Heart left ventricle (tissue), 16 donors: ENCODE measurements at regions not wholly inside any gene's neighbourhood (a gene's known extent, or its start where the extent isn't known, plus 50 kb on each side); places are given as distances from the start of the nearest gene placed in this dataset.
"Not testable (repeated sequence)": the region's sequence is repeated elsewhere in the genome, so short reads cannot be mapped to it uniquely, and the experiment has no call there.

Experiments
- ATAC-seq, 4 donors: fragments of 200-7000 bp; cut with Tn5 transposase; one replicate each; pipeline ENCODE4 v1.9.1; 2020 to 2022; ENCODE audit warnings: moderate library complexity in 4 of 4, mild to moderate bottlenecking in 3 of 4, moderate number of reproducible peaks in 1 of 4
- DNase-seq, 5 donors: peaks; one replicate each; pipeline ENCODE4 v3.0.0-alpha.2; 2020
- H3K27ac ChIP-seq, 12 donors: fragments of 200-600 bp; sonication (generic) in 4 of 12; one replicate each; pipeline versions ENCODE4 v1.5.0 to v1.8.0; 2016 to 2022; ENCODE audit warnings: mild to moderate bottlenecking in 2 of 12
- H3K27me3 ChIP-seq, 9 donors: fragments of 200-600 bp; sonication (generic) in 2 of 9; one replicate each; pipeline versions ENCODE4 v1.5.1 to v1.8.0; 2016 to 2022; ENCODE audit warnings: mild to moderate bottlenecking in 3 of 9
- H3K36me3 ChIP-seq, 9 donors: fragments of 200-600 bp; sonication (generic) in 2 of 9; one replicate each; pipeline versions ENCODE4 v1.5.0 to v1.8.0; 2018 to 2022; ENCODE audit warnings: mild to moderate bottlenecking in 2 of 9
- H3K4me1 ChIP-seq, 12 donors: fragments of 200-600 bp; sonication (generic) in 4 of 12; one replicate each; pipeline versions ENCODE4 v1.5.0 to v1.8.0; 2016 to 2022; ENCODE audit warnings: mild to moderate bottlenecking in 3 of 12
- H3K4me3 ChIP-seq, 12 donors: fragments of 200-600 bp; sonication (generic) in 4 of 12; one replicate each; pipeline versions ENCODE4 v1.5.0 to v1.8.0; 2017 to 2022; ENCODE audit warnings: mild to moderate bottlenecking in 9 of 12, moderate library complexity in 4 of 12
- H3K9me3 ChIP-seq, 12 donors: fragments of 200-600 bp; sonication (generic) in 4 of 12; one replicate each; pipeline versions ENCODE4 v1.5.0 to v1.8.0; 2016 to 2022; ENCODE audit warnings: mild to moderate bottlenecking in 1 of 12
- CTCF ChIP-seq, 12 donors: fragments of 200-600 bp; sonication (generic) in 4 of 12; IDR thresholded peaks; one replicate each; pipeline versions ENCODE4 v1.5.0 to v1.8.0; 2018 to 2022; ENCODE audit warnings: antibody characterized with exemption in 12 of 12, mild to moderate bottlenecking in 5 of 12
- POLR2A ChIP-seq, 2 donors: fragments of 450-650 bp; IDR thresholded peaks; one replicate each; pipeline ENCODE4 v1.6.1; 2017; ENCODE audit warnings: antibody characterized with exemption in 2 of 2, mild to moderate bottlenecking in 2 of 2, moderate library complexity in 2 of 2
- WGBS, 4 donors: extraction: QIAGEN DNeasy Blood & Tissue Kit in 2 of 4; methylation state at CpG; one replicate each; pipeline versions ENCODE4 v1.1.5 to v1.1.7; 2013 to 2018; 5-methylcytosine and 5-hydroxymethylcytosine counted together
- intact Hi-C, 10 donors: fragments of 100-400 bp; cut with DNase I; formaldehyde crosslinking; loops; one replicate each; pipeline versions ENCODE4 v1.11.1 to v1.14.2; 2022
- donor health status: ischemic (EF 13 %, LVEDD 7.1; RV severe dilation, severe dysfunction).
- donor health status: healthy with polysubstance abuse.
- donor health status: DM: no; HTN: yes; CAD: no.
- donor health status: DM: no; HTN: no; CAD: no.
- donor health status: ischemic (EF 25% LVEDD 6.9; RV normal size, moderate dysfunction).
- donor health status: ischemic (EF 25% LVEDD 5.7; RV mildly dilated, moderate dysfunction).
- donor health status: healthy.
- donor health status: DM: yes; HTN: yes; CAD: no.
- donor health status: ischemic (EF 35%, LVEDD 5.7; RV mildly dilated, moderate dysfunction).
- donor health status: nonischemic (EF 11% LVEDD 7.7; RV severe dilation, severe dysfunction).
- donor health status: DM: yes; HTN: yes; CAD: no.
- donor health status: PGD.
- donor health status: ischemic (EF 29% LVEDD 5.4; RV normal size, mild dysfunction).
- donor health status: nonischemic (EF 23%, LVEDD 6.1; RV moderate dilation, normal function).

- intact Hi-C loops: no loop called here
- no peak for ATAC-seq
- no peak overlapping the region for H3K27ac ChIP-seq
- DNase-seq: no peak
- H3K36me3 ChIP-seq: no peaks in the 10 kb centered on the region
- peaks cover 0 to 35% (median 19%) of the 10 kb centered on the region in 12 donors for H3K9me3 ChIP-seq
- peaks cover 0 to 3% (median 0%) of the 10 kb centered on the region in 12 donors for H3K4me1 ChIP-seq
- no peaks in the 10 kb centered on the region for H3K27me3 ChIP-seq
- no peak for TF ChIP-seq POLR2A (IDR thresholded peaks at IDR 0.05)
- no peak for TF ChIP-seq CTCF (IDR thresholded peaks at IDR 0.05)
- no peak overlapping the region for H3K4me3 ChIP-seq
- WGBS, 4 donors: 41 to 64% (median 54%) methylated on average over 2 of the region's 2 CpGs
Observed at GRCh38 chr9:75382126-75382525, 293.8 kb downstream of the OSTF1 start.

GRCh38 chr9:75383420-75384034 is 295.2 kb downstream of the OSTF1 start:
- H3K9me3 ChIP-seq: peaks cover 0 to 35% (median 19%) of the 10 kb centered on the region in 12 donors
- H3K36me3 ChIP-seq, H3K27ac ChIP-seq, ATAC-seq, H3K4me1 ChIP-seq, intact Hi-C loops, H3K27me3 ChIP-seq, H3K4me3 ChIP-seq, DNase-seq: not testable (repeated sequence)
- 54 to 88% (median 73%) methylated on average over 1 of the region's 1 CpG for WGBS, 4 donors

GRCh38 chr9:75385236-75385635 is 296.9 kb downstream of the OSTF1 start:
- Histone ChIP-seq H3K9me3 (peaks cover 0 to 35% (median 19%) of the 10 kb centered on the region in 12 donors), H3K27me3 (no peaks in the 10 kb centered on the region), H3K4me3 (no peak overlapping the region), H3K36me3 (no peaks in the 10 kb centered on the region), H3K27ac (no peak overlapping the region), H3K4me1 (peaks cover 0 to 10% (median 0%) of the 10 kb centered on the region in 12 donors)
- intact Hi-C loops: no loop called here
- no peak for DNase-seq
- ATAC-seq: no peak
- no peak for TF ChIP-seq CTCF (IDR thresholded peaks at IDR 0.05)
- no peak for TF ChIP-seq POLR2A (IDR thresholded peaks at IDR 0.05)

GRCh38 chr9:75389101-75389500 is 300.8 kb downstream of the OSTF1 start:
- H3K27ac ChIP-seq: peak overlapping the region in 1 of 12 donors; percentile 58
- H3K4me3 ChIP-seq: no peak overlapping the region
- H3K9me3 ChIP-seq: peaks cover 0 to 31% (median 17%) of the 10 kb centered on the region in 12 donors
- no peak for TF ChIP-seq CTCF (IDR thresholded peaks at IDR 0.05)
- no peak for TF ChIP-seq POLR2A (IDR thresholded peaks at IDR 0.05)
- ATAC-seq (peak in 1 of 4 donors; percentile 32), DNase-seq (no peak)
- no peaks in the 10 kb centered on the region for H3K27me3 ChIP-seq
- WGBS, 4 donors: 54 to 77% (median 71%) methylated on average over 2 of the region's 2 CpGs
- intact Hi-C loops: no loop called here
- H3K36me3 ChIP-seq: no peaks in the 10 kb centered on the region
- peaks cover 0 to 10% (median 0%) of the 10 kb centered on the region in 12 donors for H3K4me1 ChIP-seq

GRCh38 chr9:75390951-75391350 is 302.6 kb downstream of the OSTF1 start:
- DNase-seq: no peak
- no peak for ATAC-seq
- Histone ChIP-seq H3K4me3 (no peak overlapping the region), H3K36me3 (no peaks in the 10 kb centered on the region), H3K27ac (no peak overlapping the region), H3K9me3 (peaks cover 0 to 13% (median 0%) of the 10 kb centered on the region in 12 donors), H3K4me1 (peaks cover 0 to 10% (median 0%) of the 10 kb centered on the region in 12 donors), H3K27me3 (no peaks in the 10 kb centered on the region)
- WGBS, 4 donors: 75 to 83% (median 77%) methylated on average over 5 of the region's 5 CpGs
- TF ChIP-seq CTCF (IDR thresholded peaks at IDR 0.05) (no peak), POLR2A (IDR thresholded peaks at IDR 0.05) (no peak)
- intact Hi-C loops: no loop called here
